Endothelial cell of umbilical vein (primary cell): ENCODE measurements at regions not wholly inside any gene's neighbourhood (a gene's known extent, or its start where the extent isn't known, plus 50 kb on each side); places are given as distances from the start of the nearest gene placed in this dataset.

Experiments
- BruUV-seq: library from RNA; stranded (reverse); fragments of 400-500 nt; replicated peaks from 2 replicates; lab custom pipeline; 2021; lab: Mats Ljungman, UMichigan
- CTCF ChIA-PET: fragments of 300-600, 350-600 bp; sonication (Branson Sonifier 250); formaldehyde crosslinking; loops from one replicate; lab custom pipeline; 2021; ENCODE audit warnings: antibody characterized with exemption, inconsistent platforms; lab: Charles Lee
- POLR2A ChIA-PET: fragments of 300-600, 350-600 bp; sonication (Branson Sonifier 250); formaldehyde crosslinking; loops from one replicate; lab custom pipeline; 2021; ENCODE audit warnings: antibody characterized with exemption, inconsistent platforms; lab: Charles Lee
- DNase-seq: peaks from one replicate; pipeline ENCODE4 v3.0.0-alpha.2; 2011; ENCODE audit warnings: low read depth, low spot score
- FAIRE-seq: peaks from 2 replicates; lab custom pipeline; 2011; peaks lifted over from hg19 to GRCh38; lab: Jason Lieb, UNC
- H2AFZ ChIP-seq: 2 replicates; pipeline ENCODE4 v1.6.0; 2012; ENCODE audit warnings: low read depth, low read length, control low read depth, inconsistent platforms
- H3K27ac ChIP-seq: 2 replicates; pipeline ENCODE4 v1.5.1; 2011; ENCODE audit warnings: low read depth, mild to moderate bottlenecking, control low read depth, low read length, moderate library complexity; ENCODE audit not compliant: insufficient read depth
- H3K27me3 ChIP-seq, 2 experiments: 2 replicates each; pipeline versions ENCODE4 v1.6.0 to v1.6.1; 2011; ENCODE audit warnings: low read length in 2 of 2, mixed read lengths in 1 of 2; ENCODE audit not compliant: control insufficient read depth in 2 of 2, insufficient read depth in 2 of 2
- H3K36me3 ChIP-seq, 2 experiments: 2 replicates in 1 of 2; 3 replicates in 1 of 2; pipeline ENCODE4 v1.5.1; 2011; ENCODE audit warnings: low read length in 2 of 2, mild to moderate bottlenecking in 1 of 2, moderate library complexity in 1 of 2; ENCODE audit not compliant: control insufficient read depth in 2 of 2, insufficient read depth in 2 of 2; ENCODE audit errors: extremely low read depth in 1 of 2
- H3K4me1 ChIP-seq: 3 replicates; pipeline ENCODE4 v1.5.1; 2011; ENCODE audit warnings: mild to moderate bottlenecking, low read length; ENCODE audit not compliant: control insufficient read depth, insufficient read depth; ENCODE audit errors: extremely low read depth
- H3K4me2 ChIP-seq: 2 replicates; pipeline ENCODE4 v1.6.1; 2011; ENCODE audit warnings: low read length, control low read depth, mixed read lengths; ENCODE audit not compliant: insufficient read depth
- H3K4me3 ChIP-seq, 3 experiments: fragments of 200-600 bp in 1 of 3; sonication (generic), shearing (Covaris generic) in 1 of 3; replicated peaks in 1 of 3; 2 replicates each; pipeline ENCODE4 v1.5.1; 2011 to 2016; ENCODE audit warnings: control low read depth in 3 of 3, low read length in 3 of 3, mild to moderate bottlenecking in 2 of 3, inconsistent platforms in 1 of 3, low read depth in 1 of 3, moderate library complexity in 1 of 3; ENCODE audit not compliant: insufficient read depth in 1 of 3
- H3K79me2 ChIP-seq: 2 replicates; pipeline ENCODE4 v1.6.0; 2012; ENCODE audit warnings: low read length, inconsistent platforms; ENCODE audit not compliant: control insufficient read depth, insufficient read depth
- H3K9ac ChIP-seq: replicated peaks from 2 replicates; pipeline ENCODE3; 2011; ENCODE audit warnings: low read length, control low read depth; ENCODE audit not compliant: insufficient read depth; ENCODE audit errors: extremely low read depth
- H3K9me1 ChIP-seq: replicated peaks from 3 replicates; pipeline ENCODE4 v1.6.0; 2011; ENCODE audit warnings: mild to moderate bottlenecking, low read length; ENCODE audit not compliant: control insufficient read depth, insufficient read depth; ENCODE audit errors: extremely low read depth
- H3K9me3 ChIP-seq: replicated peaks from 2 replicates; pipeline ENCODE4 v1.5.1; 2012; ENCODE audit warnings: low read length, inconsistent platforms; ENCODE audit not compliant: control insufficient read depth, insufficient read depth
- H4K20me1 ChIP-seq: replicated peaks from 2 replicates; pipeline ENCODE3; 2011; ENCODE audit warnings: mild to moderate bottlenecking, low read length; ENCODE audit not compliant: control insufficient read depth, insufficient read depth; ENCODE audit errors: extremely low read depth
- CTCF ChIP-seq, 2 donors: IDR thresholded peaks; 1 replicate in 1 of 2; 2 replicates in 1 of 2; pipeline ENCODE4 v1.5.1; 2011; ENCODE audit warnings: low read length in 2 of 2, mild to moderate bottlenecking in 2 of 2, moderate library complexity in 2 of 2, control low read depth in 1 of 2, inconsistent platforms in 1 of 2, low read depth in 1 of 2; ENCODE audit not compliant: insufficient read depth in 1 of 2; ENCODE audit errors: extremely low read depth in 1 of 2
- EZH2 ChIP-seq: IDR thresholded peaks from 2 replicates; pipeline ENCODE4 v1.6.1; 2012; ENCODE audit warnings: borderline replicate concordance, low read depth, mild to moderate bottlenecking, moderate library complexity, low read length, inconsistent platforms; ENCODE audit not compliant: severe bottlenecking
- FOS ChIP-seq: IDR thresholded peaks from 2 replicates; pipeline ENCODE4 v1.6.1; 2011; ENCODE audit warnings: mild to moderate bottlenecking, low read length, moderate library complexity, borderline replicate concordance; ENCODE audit not compliant: insufficient read depth
- GATA2 ChIP-seq: IDR thresholded peaks from 2 replicates; pipeline ENCODE4 v1.7.0; 2011; ENCODE audit warnings: low read depth, mild to moderate bottlenecking, moderate library complexity, mixed read lengths, low read length; ENCODE audit not compliant: insufficient read length, insufficient read depth
- JUN ChIP-seq: IDR thresholded peaks from 2 replicates; pipeline ENCODE4 v1.6.1; 2011; ENCODE audit warnings: borderline replicate concordance, low read depth; ENCODE audit not compliant: insufficient read length, insufficient read depth
- MAX ChIP-seq: IDR thresholded peaks from 2 replicates; pipeline ENCODE4 v1.6.1; 2011; ENCODE audit not compliant: insufficient read depth, insufficient read length
- MYC ChIP-seq: IDR thresholded peaks from one replicate; pipeline ENCODE4 v1.6.1; 2011; ENCODE audit warnings: mild to moderate bottlenecking, low read depth, low read length
- POLR2A ChIP-seq: IDR thresholded peaks from 2 replicates; pipeline ENCODE4 v1.6.1; 2012; ENCODE audit warnings: low read depth, mild to moderate bottlenecking, control low read depth, low read length
- POLR2AphosphoS5 ChIP-seq: IDR thresholded peaks from 2 replicates; pipeline ENCODE4 v1.6.1; 2012; ENCODE audit warnings: low read depth, mild to moderate bottlenecking, control low read depth, low read length, moderate library complexity; ENCODE audit not compliant: insufficient read depth
- dilution Hi-C: fragments of 300-500 bp; cut with MboI; formaldehyde crosslinking; loops from one replicate; pipeline ENCODE4 v1.15.0; 2019; ENCODE audit warnings: low sequenced_read_pairs; ENCODE audit not compliant: extremely low pct_ligation_motif_present
- intact Hi-C: fragments of 100-400 bp; cut with micrococcal nuclease; formaldehyde crosslinking; loops from one replicate; pipeline ENCODE4 v1.10.0; 2022

- Histone ChIP-seq H3K4me3 (peak overlapping the region in 1 of 3 experiments; percentile 43), H2AFZ (peak overlapping the region; percentile 35), H3K36me3 (no peaks in the 10 kb centered on the region), H3K4me1 (peaks cover 50% of the 10 kb centered on the region), H3K79me2 (no peaks in the 10 kb centered on the region), H3K4me2 (peak overlapping the region; percentile 91), H3K9me3 (no peaks in the 10 kb centered on the region), H4K20me1 (no peaks in the 10 kb centered on the region), H3K27ac (peak overlapping the region; percentile 95), H3K9me1 (no peaks in the 10 kb centered on the region), H3K27me3 (no peaks in the 10 kb centered on the region), H3K9ac (peak overlapping the region; percentile 80)
- CTCF ChIA-PET: interaction anchor here (1.0 to 2.1 kb wide), 6 partner anchors 13 to 1212 kb away, joined by 3 to 6 read pairs (median 4); no protein-coding TSS in a partner anchor
- dilution Hi-C loops (no loop called here), intact Hi-C loops (loop anchor here (1.0 to 5.0 kb wide), 6 partner anchors 12 to 1205 kb away; partner anchors contain the start of gene CTSC)
- DNase-seq (peak; percentile 93), FAIRE-seq (peak; percentile 84)
- no TSS peak for BruUV-seq
- POLR2A ChIA-PET: interaction anchor here (0.7 kb wide), 1 partner anchor 136 kb away, joined by 3 read pairs; no protein-coding TSS in a partner anchor
- no peak for TF ChIP-seq EZH2
- TF ChIP-seq CTCF (IDR thresholded peaks at IDR 0.05; ENCODE audit: extremely low read depth in 1 of 2, insufficient read depth in 1 of 2, low read depth in 1 of 2, low read length in 2 of 2): no peak
- peak; percentile 94 for TF ChIP-seq GATA2
- no peak for TF ChIP-seq POLR2A
- peak; percentile 71 for TF ChIP-seq JUN
- TF ChIP-seq FOS: peak; percentile 75
- no peak for TF ChIP-seq MAX
- peak; percentile 57 for TF ChIP-seq POLR2AphosphoS5
- no peak for TF ChIP-seq MYC
These were observed 64.7 kb upstream of the CTSC start for GRCh38 chr11:88402192-88402715.
